ENCODE measurements at regions not wholly inside any gene's neighbourhood (a gene's known extent, or its start where the extent isn't known, plus 50 kb on each side); places are given as distances from the start of the nearest gene placed in this dataset.
"Not testable (repeated sequence)": the region's sequence is repeated elsewhere in the genome, so short reads cannot be mapped to it uniquely, and the experiment has no call there.

- H3K9me3 ChIP-seq (ENCODE audit: control insufficient read depth in 2 of 2, insufficient read depth in 1 of 2, low read depth in 1 of 2, low read length in 1 of 2) = peaks cover 6 to 18% of the 10 kb centered on the region in 2 donors
- no peak overlapping the region for H3K27ac ChIP-seq (ENCODE audit: low read depth in 2 of 2, low read length in 1 of 2)
- 79 to 80% methylated on average over 6 of the region's 6 CpGs for WGBS, 2 donors
- H3K27me3 ChIP-seq (ENCODE audit: control insufficient read depth in 1 of 2, insufficient read depth in 2 of 2, low read length in 2 of 2) = no peaks in the 10 kb centered on the region
- H3K36me3 ChIP-seq (ENCODE audit: control insufficient read depth in 2 of 2, insufficient read depth in 2 of 2, low read length in 1 of 2) = no peaks in the 10 kb centered on the region
- no peak overlapping the region for H3K4me3 ChIP-seq (ENCODE audit: low read depth in 1 of 2, low read length in 2 of 2)
- H3K4me1 ChIP-seq (ENCODE audit: control insufficient read depth in 2 of 2, insufficient read depth in 2 of 2, low read length in 1 of 2) = no peaks in the 10 kb centered on the region
Observed at GRCh38 chr4:189806506-189806905, 134.2 kb upstream of the FRG1 start.

- peaks cover 9 to 22% of the 10 kb centered on the region in 2 donors for H3K9me3 ChIP-seq (ENCODE audit: control insufficient read depth in 2 of 2, insufficient read depth in 1 of 2, low read depth in 1 of 2, low read length in 1 of 2)
- WGBS, 2 donors = 85 to 89% methylated on average over 34 to 35 of the region's 35 CpGs
- H3K4me1 ChIP-seq (ENCODE audit: control insufficient read depth in 2 of 2, insufficient read depth in 2 of 2, low read length in 1 of 2) = no peaks in the 10 kb centered on the region
- H3K27me3 ChIP-seq (ENCODE audit: control insufficient read depth in 1 of 2, insufficient read depth in 2 of 2, low read length in 2 of 2) = no peaks in the 10 kb centered on the region
- H3K36me3 ChIP-seq (ENCODE audit: control insufficient read depth in 2 of 2, insufficient read depth in 2 of 2, low read length in 1 of 2) = no peaks in the 10 kb centered on the region
- H3K4me3 ChIP-seq (ENCODE audit: low read depth in 1 of 2, low read length in 2 of 2) = no peak overlapping the region
- H3K27ac ChIP-seq (ENCODE audit: low read depth in 2 of 2, low read length in 1 of 2) = no peak overlapping the region
Observed at GRCh38 chr4:189807031-189807430, 133.6 kb upstream of the FRG1 start.

GRCh38 chr4:189809241-189809735, 131.4 kb upstream of the FRG1 start:
- 90 to 92% methylated on average over 5 of the region's 5 CpGs for WGBS, 2 donors
- peaks cover 9 to 22% of the 10 kb centered on the region in 2 donors for H3K9me3 ChIP-seq (ENCODE audit: control insufficient read depth in 2 of 2, insufficient read depth in 1 of 2, low read depth in 1 of 2, low read length in 1 of 2)

GRCh38 chr4:189809839-189810238, 130.8 kb upstream of the FRG1 start:
- WGBS, 2 donors = 79 to 84% methylated on average over 9 of the region's 9 CpGs
- peaks cover 0 to 3% of the 10 kb centered on the region in 2 donors for H3K27me3 ChIP-seq (ENCODE audit: control insufficient read depth in 1 of 2, insufficient read depth in 2 of 2, low read length in 2 of 2)
- no peaks in the 10 kb centered on the region for H3K4me1 ChIP-seq (ENCODE audit: control insufficient read depth in 2 of 2, insufficient read depth in 2 of 2, low read length in 1 of 2)
- no peak overlapping the region for H3K27ac ChIP-seq (ENCODE audit: low read depth in 2 of 2, low read length in 1 of 2)
- no peaks in the 10 kb centered on the region for H3K36me3 ChIP-seq (ENCODE audit: control insufficient read depth in 2 of 2, insufficient read depth in 2 of 2, low read length in 1 of 2)
- H3K9me3 ChIP-seq (ENCODE audit: control insufficient read depth in 2 of 2, insufficient read depth in 1 of 2, low read depth in 1 of 2, low read length in 1 of 2) = peaks cover 9 to 22% of the 10 kb centered on the region in 2 donors
- no peak overlapping the region for H3K4me3 ChIP-seq (ENCODE audit: low read depth in 1 of 2, low read length in 2 of 2)

More at GRCh38 chr4:189809241-189809735, 131.4 kb upstream of the FRG1 start:
- Histone ChIP-seq H3K27ac (ENCODE audit: low read depth in 2 of 2, low read length in 1 of 2) (no peak overlapping the region), H3K36me3 (ENCODE audit: control insufficient read depth in 2 of 2, insufficient read depth in 2 of 2, low read length in 1 of 2) (no peaks in the 10 kb centered on the region), H3K4me3 (ENCODE audit: low read depth in 1 of 2, low read length in 2 of 2) (no peak overlapping the region), H3K4me1 (ENCODE audit: control insufficient read depth in 2 of 2, insufficient read depth in 2 of 2, low read length in 1 of 2) (no peaks in the 10 kb centered on the region), H3K27me3 (ENCODE audit: control insufficient read depth in 1 of 2, insufficient read depth in 2 of 2, low read length in 2 of 2) (peaks cover 0 to 3% of the 10 kb centered on the region in 2 donors)

GRCh38 chr4:189810318-189811181, 130.1 kb upstream of the FRG1 start:
- WGBS, 2 donors = 40 to 57% methylated on average over 54 to 63 of the region's 75 CpGs
- H3K4me3 ChIP-seq (ENCODE audit: low read depth in 1 of 2, low read length in 2 of 2); H3K27me3 ChIP-seq (ENCODE audit: control insufficient read depth in 1 of 2, insufficient read depth in 2 of 2, low read length in 2 of 2); H3K27ac ChIP-seq (ENCODE audit: low read depth in 2 of 2, low read length in 1 of 2); H3K36me3 ChIP-seq (ENCODE audit: control insufficient read depth in 2 of 2, insufficient read depth in 2 of 2, low read length in 1 of 2); H3K4me1 ChIP-seq (ENCODE audit: control insufficient read depth in 2 of 2, insufficient read depth in 2 of 2, low read length in 1 of 2): not testable (repeated sequence)
- H3K9me3 ChIP-seq (ENCODE audit: control insufficient read depth in 2 of 2, insufficient read depth in 1 of 2, low read depth in 1 of 2, low read length in 1 of 2) = peaks cover 7 to 19% of the 10 kb centered on the region in 2 donors

GRCh38 chr4:189815404-189816192, 125.1 kb upstream of the FRG1 start:
- Histone ChIP-seq H3K4me3 (ENCODE audit: low read depth in 1 of 2, low read length in 2 of 2) (no peak overlapping the region), H3K36me3 (ENCODE audit: control insufficient read depth in 2 of 2, insufficient read depth in 2 of 2, low read length in 1 of 2) (no peaks in the 10 kb centered on the region), H3K27me3 (ENCODE audit: control insufficient read depth in 1 of 2, insufficient read depth in 2 of 2, low read length in 2 of 2) (peaks cover 0 to 3% of the 10 kb centered on the region in 2 donors), H3K27ac (ENCODE audit: low read depth in 2 of 2, low read length in 1 of 2) (no peak overlapping the region), H3K9me3 (ENCODE audit: control insufficient read depth in 2 of 2, insufficient read depth in 1 of 2, low read depth in 1 of 2, low read length in 1 of 2) (peaks cover 4 to 5% of the 10 kb centered on the region in 2 donors), H3K4me1 (ENCODE audit: control insufficient read depth in 2 of 2, insufficient read depth in 2 of 2, low read length in 1 of 2) (no peaks in the 10 kb centered on the region)
- 76 to 78% methylated on average over 4 of the region's 4 CpGs for WGBS, 2 donors

GRCh38 chr4:189822326-189822725, 118.3 kb upstream of the FRG1 start:
- no peaks in the 10 kb centered on the region for H3K36me3 ChIP-seq (ENCODE audit: control insufficient read depth in 2 of 2, insufficient read depth in 2 of 2, low read length in 1 of 2)
- 81 to 87% methylated on average over 3 of the region's 3 CpGs for WGBS, 2 donors
- H3K4me3 ChIP-seq (ENCODE audit: low read depth in 1 of 2, low read length in 2 of 2) = no peak overlapping the region
- no peaks in the 10 kb centered on the region for H3K4me1 ChIP-seq (ENCODE audit: control insufficient read depth in 2 of 2, insufficient read depth in 2 of 2, low read length in 1 of 2)
- peaks cover 0 to 2% of the 10 kb centered on the region in 2 donors for H3K9me3 ChIP-seq (ENCODE audit: control insufficient read depth in 2 of 2, insufficient read depth in 1 of 2, low read depth in 1 of 2, low read length in 1 of 2)
- no peaks in the 10 kb centered on the region for H3K27me3 ChIP-seq (ENCODE audit: control insufficient read depth in 1 of 2, insufficient read depth in 2 of 2, low read length in 2 of 2)
- H3K27ac ChIP-seq (ENCODE audit: low read depth in 2 of 2, low read length in 1 of 2) = no peak overlapping the region

GRCh38 chr4:189823591-189823990, 117.1 kb upstream of the FRG1 start:
- H3K4me1 ChIP-seq (ENCODE audit: control insufficient read depth in 2 of 2, insufficient read depth in 2 of 2, low read length in 1 of 2) = no peaks in the 10 kb centered on the region
- H3K9me3 ChIP-seq (ENCODE audit: control insufficient read depth in 2 of 2, insufficient read depth in 1 of 2, low read depth in 1 of 2, low read length in 1 of 2) = peaks cover 0 to 8% of the 10 kb centered on the region in 2 donors
- H3K36me3 ChIP-seq (ENCODE audit: control insufficient read depth in 2 of 2, insufficient read depth in 2 of 2, low read length in 1 of 2) = no peaks in the 10 kb centered on the region
- no peaks in the 10 kb centered on the region for H3K27me3 ChIP-seq (ENCODE audit: control insufficient read depth in 1 of 2, insufficient read depth in 2 of 2, low read length in 2 of 2)
- H3K27ac ChIP-seq (ENCODE audit: low read depth in 2 of 2, low read length in 1 of 2) = no peak overlapping the region
- no peak overlapping the region for H3K4me3 ChIP-seq (ENCODE audit: low read depth in 1 of 2, low read length in 2 of 2)
- WGBS, 2 donors = 63 to 73% methylated on average over 3 of the region's 3 CpGs

- 85 to 89% methylated on average over 4 of the region's 4 CpGs for WGBS, 2 donors
- H3K4me1 ChIP-seq (ENCODE audit: control insufficient read depth in 2 of 2, insufficient read depth in 2 of 2, low read length in 1 of 2) = no peaks in the 10 kb centered on the region
Observed at GRCh38 chr4:189825466-189825865, 115.2 kb upstream of the FRG1 start.

More at GRCh38 chr4:189825466-189825865, 115.2 kb upstream of the FRG1 start:
- Histone ChIP-seq H3K4me3 (ENCODE audit: low read depth in 1 of 2, low read length in 2 of 2) (no peak overlapping the region), H3K27ac (ENCODE audit: low read depth in 2 of 2, low read length in 1 of 2) (no peak overlapping the region), H3K27me3 (ENCODE audit: control insufficient read depth in 1 of 2, insufficient read depth in 2 of 2, low read length in 2 of 2) (no peaks in the 10 kb centered on the region), H3K9me3 (ENCODE audit: control insufficient read depth in 2 of 2, insufficient read depth in 1 of 2, low read depth in 1 of 2, low read length in 1 of 2) (peaks cover 0 to 8% of the 10 kb centered on the region in 2 donors), H3K36me3 (ENCODE audit: control insufficient read depth in 2 of 2, insufficient read depth in 2 of 2, low read length in 1 of 2) (no peaks in the 10 kb centered on the region)

All from esophagus (tissue), 2 donors.